ENCODE measurements at regions not wholly inside any gene's neighbourhood (a gene's known extent, or its start where the extent isn't known, plus 50 kb on each side); places are given as distances from the start of the nearest gene placed in this dataset.

DNA sequence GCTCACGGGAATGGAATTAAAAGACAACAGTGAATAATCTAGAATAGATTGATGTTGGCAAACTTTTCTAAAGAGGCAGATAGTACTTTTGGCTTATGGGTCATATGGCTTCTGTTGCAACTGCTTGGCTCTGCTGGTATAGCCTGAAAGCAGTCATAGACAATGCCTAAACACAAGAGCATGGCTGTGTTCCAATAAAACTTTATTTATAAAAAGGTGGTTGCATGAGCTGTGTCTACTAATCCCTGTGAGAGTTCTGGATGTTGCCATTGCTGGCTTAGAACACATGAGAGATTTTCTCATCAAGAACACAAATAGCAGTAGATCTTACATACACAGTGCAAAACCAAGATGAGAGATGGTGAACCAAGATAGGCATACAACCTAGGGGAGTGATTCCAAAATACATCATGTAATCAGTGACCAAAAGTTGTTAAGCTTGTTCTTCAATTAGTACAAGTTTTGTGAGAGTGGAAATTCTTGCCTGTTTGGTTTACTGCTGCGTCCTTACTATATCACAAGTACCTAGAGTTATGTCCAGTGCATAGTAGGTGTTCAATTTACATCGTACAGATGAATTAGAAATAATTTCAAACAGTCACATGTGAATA, 380.0 kb downstream of the METTL4 start:
- no peaks in the 10 kb centered on the region for H3F3A ChIP-seq (ENCODE audit: insufficient read depth)
- H2AFZ ChIP-seq = no peak overlapping the region
- H3K79me2 ChIP-seq (ENCODE audit: insufficient read depth) = no peaks in the 10 kb centered on the region
- no peak for DNase-seq
- in situ Hi-C loops (cut with MboI) = no loop called here
- H3K36me3 ChIP-seq (ENCODE audit: low read depth) = no peaks in the 10 kb centered on the region
- H3K4me3 ChIP-seq = no peak overlapping the region
- H3K27ac ChIP-seq = no peak overlapping the region
- no peaks in the 10 kb centered on the region for H3K9me2 ChIP-seq (ENCODE audit: insufficient read depth)
- no peaks in the 10 kb centered on the region for H3K4me1 ChIP-seq (ENCODE audit: insufficient read depth)
- TF ChIP-seq EZH2 (IDR thresholded peaks at IDR 0.05; ENCODE audit: insufficient read depth, poor library complexity, severe bottlenecking) (no peak), EZH2phosphoT487 (IDR thresholded peaks at IDR 0.05; ENCODE audit: insufficient read depth, low read depth) (no peak)
- no peaks in the 10 kb centered on the region for H3K9me3 ChIP-seq (ENCODE audit: low read depth)
- WGBS, 2 experiments (ENCODE audit: low coverage in 1 of 2, low lambda C conversion rate in 2 of 2, missing lambda C conversion rate in 2 of 2) = 7 to 12% methylated on average over 3 of the region's 3 CpGs
- H3K27me3 ChIP-seq (replicated peaks; ENCODE audit: insufficient read depth) = no peaks in the 10 kb centered on the region
- H3K9ac ChIP-seq = no peak overlapping the region
- no peaks in the 10 kb centered on the region for H4K20me1 ChIP-seq (ENCODE audit: insufficient read depth)
- no peak overlapping the region for H3K4me2 ChIP-seq (ENCODE audit: unreplicated experiment)

DNA sequence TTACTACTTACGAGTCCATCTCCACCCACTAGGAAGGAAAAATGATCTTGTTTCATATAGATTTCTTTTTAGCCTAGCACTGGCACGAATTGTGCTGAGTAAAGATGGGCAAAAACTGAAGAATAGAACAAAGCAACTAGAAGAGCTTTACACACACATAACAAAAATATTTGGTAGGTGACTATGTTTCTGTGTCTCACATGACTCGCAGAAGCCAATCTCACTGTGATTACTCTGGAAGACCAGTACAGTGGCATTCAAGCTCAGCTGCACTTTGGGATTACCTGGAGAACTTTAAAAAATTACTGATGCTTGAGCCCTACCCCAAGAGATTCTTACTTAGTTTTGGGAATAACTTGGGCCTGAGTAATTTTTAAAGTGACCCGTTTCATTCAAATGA, 378.7 kb downstream of the METTL4 start:
- no peaks in the 10 kb centered on the region for H3F3A ChIP-seq (ENCODE audit: insufficient read depth)
- TF ChIP-seq EZH2phosphoT487 (IDR thresholded peaks at IDR 0.05; ENCODE audit: insufficient read depth, low read depth) = no peak
- TF ChIP-seq EZH2 (IDR thresholded peaks at IDR 0.05; ENCODE audit: insufficient read depth, poor library complexity, severe bottlenecking) = no peak
- WGBS, 2 experiments (ENCODE audit: low coverage in 1 of 2, low lambda C conversion rate in 2 of 2, missing lambda C conversion rate in 2 of 2) = 25% methylated on average over 4 of the region's 4 CpGs
- no peaks in the 10 kb centered on the region for H3K36me3 ChIP-seq (ENCODE audit: low read depth)
- no peaks in the 10 kb centered on the region for H3K9me3 ChIP-seq (ENCODE audit: low read depth)
- DNase-seq = no peak
- in situ Hi-C loops (cut with MboI) = no loop called here
- H4K20me1 ChIP-seq (ENCODE audit: insufficient read depth) = no peaks in the 10 kb centered on the region
- H3K27me3 ChIP-seq (replicated peaks; ENCODE audit: insufficient read depth) = no peaks in the 10 kb centered on the region
- no peaks in the 10 kb centered on the region for H3K9me2 ChIP-seq (ENCODE audit: insufficient read depth)
- no peak overlapping the region for H3K4me3 ChIP-seq
- no peak overlapping the region for H3K9ac ChIP-seq
- no peak overlapping the region for H3K4me2 ChIP-seq (ENCODE audit: unreplicated experiment)
- no peaks in the 10 kb centered on the region for H3K4me1 ChIP-seq (ENCODE audit: insufficient read depth)
- H2AFZ ChIP-seq = no peak overlapping the region
- no peaks in the 10 kb centered on the region for H3K79me2 ChIP-seq (ENCODE audit: insufficient read depth)
- H3K27ac ChIP-seq = no peak overlapping the region

DNA sequence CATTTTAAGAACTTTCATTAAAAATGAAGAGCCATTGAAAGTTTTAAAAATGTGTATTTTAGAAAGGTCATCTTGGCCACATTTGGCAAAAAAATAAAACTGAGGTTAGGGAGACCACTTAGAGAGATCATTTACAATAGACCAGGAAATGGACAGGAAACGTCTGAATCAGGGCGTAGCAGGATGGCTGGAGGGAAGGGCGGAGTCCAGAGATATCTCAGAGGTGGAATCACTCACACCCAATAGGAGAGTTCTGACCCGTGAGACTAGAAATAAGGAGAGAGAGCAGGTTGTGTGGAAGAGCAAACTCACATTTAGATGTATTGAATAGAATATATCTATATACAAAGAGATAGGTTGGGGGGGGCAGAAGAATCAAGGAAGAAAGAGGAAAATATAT, 373.4 kb downstream of the METTL4 start:
- Histone ChIP-seq H3K36me3 (ENCODE audit: low read depth) (no peaks in the 10 kb centered on the region), H3K79me2 (ENCODE audit: insufficient read depth) (no peaks in the 10 kb centered on the region), H3K27ac (no peak overlapping the region), H4K20me1 (ENCODE audit: insufficient read depth) (no peaks in the 10 kb centered on the region), H3K27me3 (replicated peaks; ENCODE audit: insufficient read depth) (no peaks in the 10 kb centered on the region), H3K4me3 (no peak overlapping the region), H3K9ac (no peak overlapping the region), H3K9me2 (ENCODE audit: insufficient read depth) (no peaks in the 10 kb centered on the region), H3K4me1 (ENCODE audit: insufficient read depth) (no peaks in the 10 kb centered on the region), H3F3A (ENCODE audit: insufficient read depth) (no peaks in the 10 kb centered on the region), H3K4me2 (ENCODE audit: unreplicated experiment) (no peak overlapping the region), H3K9me3 (ENCODE audit: low read depth) (no peaks in the 10 kb centered on the region), H2AFZ (no peak overlapping the region)
- in situ Hi-C loops (cut with MboI) = no loop called here
- no peak for TF ChIP-seq EZH2phosphoT487 (IDR thresholded peaks at IDR 0.05; ENCODE audit: insufficient read depth, low read depth)
- no peak for TF ChIP-seq EZH2 (IDR thresholded peaks at IDR 0.05; ENCODE audit: insufficient read depth, poor library complexity, severe bottlenecking)
- DNase-seq = no peak
- 24 to 28% methylated on average over 4 of the region's 4 CpGs for WGBS, 2 experiments (ENCODE audit: low coverage in 1 of 2, low lambda C conversion rate in 2 of 2, missing lambda C conversion rate in 2 of 2)

DNA sequence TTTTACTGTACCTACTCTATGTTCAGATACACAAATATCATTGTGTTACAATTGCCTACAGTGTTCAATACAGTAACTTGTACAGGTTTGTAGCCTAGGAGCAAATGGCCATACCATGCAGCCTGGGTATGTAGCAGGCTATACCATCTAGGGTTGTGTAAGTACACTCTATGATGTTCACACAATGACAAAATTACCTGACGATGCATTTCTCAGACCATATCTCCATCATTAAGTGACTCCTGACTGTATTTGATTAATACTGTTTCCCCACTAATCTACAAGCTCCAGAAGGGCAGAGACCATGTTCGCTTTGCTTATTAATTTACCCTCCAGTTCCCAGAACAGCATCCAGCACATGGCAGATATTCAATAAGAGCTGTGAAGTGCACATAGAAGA, 372.2 kb downstream of the METTL4 start:
- in situ Hi-C loops (cut with MboI) = no loop called here
- Histone ChIP-seq H3K9me2 (ENCODE audit: insufficient read depth) (no peaks in the 10 kb centered on the region), H3K9ac (no peak overlapping the region), H3K36me3 (ENCODE audit: low read depth) (no peaks in the 10 kb centered on the region), H3K4me2 (ENCODE audit: unreplicated experiment) (no peak overlapping the region), H2AFZ (no peak overlapping the region), H3K4me3 (no peak overlapping the region), H3K27me3 (replicated peaks; ENCODE audit: insufficient read depth) (no peaks in the 10 kb centered on the region), H3K27ac (no peak overlapping the region), H3F3A (ENCODE audit: insufficient read depth) (no peaks in the 10 kb centered on the region), H4K20me1 (ENCODE audit: insufficient read depth) (no peaks in the 10 kb centered on the region), H3K9me3 (ENCODE audit: low read depth) (no peaks in the 10 kb centered on the region), H3K4me1 (ENCODE audit: insufficient read depth) (no peaks in the 10 kb centered on the region), H3K79me2 (ENCODE audit: insufficient read depth) (no peaks in the 10 kb centered on the region)
- WGBS, 2 experiments (ENCODE audit: low coverage in 1 of 2, low lambda C conversion rate in 2 of 2, missing lambda C conversion rate in 2 of 2) = 28 to 48% methylated on average over 2 of the region's 2 CpGs
- TF ChIP-seq EZH2 (IDR thresholded peaks at IDR 0.05; ENCODE audit: insufficient read depth, poor library complexity, severe bottlenecking) (no peak), EZH2phosphoT487 (IDR thresholded peaks at IDR 0.05; ENCODE audit: insufficient read depth, low read depth) (no peak)
- DNase-seq = no peak
